Parathyroid adenoma (tissue), 2 donors: ENCODE measurements at regions not wholly inside any gene's neighbourhood (a gene's known extent, or its start where the extent isn't known, plus 50 kb on each side); places are given as distances from the start of the nearest gene placed in this dataset.

ENCODE experiments used
- H2AFZ ChIP-seq: fragments of 300-600 bp; sonication (generic); one replicate; pipeline ENCODE4 v1.7.0; 2017; ENCODE audit warnings: antibody characterized with exemption, mild to moderate bottlenecking
- H3K27ac ChIP-seq: fragments of 300-600 bp; sonication (generic); one replicate; pipeline ENCODE4 v1.7.0; 2017
- H3K27me3 ChIP-seq: fragments of 300-600 bp; sonication (generic); one replicate; pipeline ENCODE4 v1.7.0; 2017; ENCODE audit warnings: low read length; ENCODE audit not compliant: control insufficient read depth, insufficient read depth
- H3K36me3 ChIP-seq: fragments of 300-600 bp; sonication (generic); one replicate; pipeline ENCODE4 v1.7.0; 2017; ENCODE audit warnings: low read length; ENCODE audit not compliant: control insufficient read depth, insufficient read depth
- H3K4me1 ChIP-seq: fragments of 300-600 bp; sonication (generic); one replicate; pipeline ENCODE4 v1.7.0; 2017; ENCODE audit warnings: control low read depth
- H3K4me2 ChIP-seq: fragments of 300-600 bp; sonication (generic); one replicate; pipeline ENCODE4 v1.7.0; 2017; ENCODE audit warnings: low read length
- H3K4me3 ChIP-seq: fragments of 300-600 bp; sonication (generic); one replicate; pipeline ENCODE4 v1.7.0; 2017; ENCODE audit warnings: low read depth, low read length
- H3K79me2 ChIP-seq: fragments of 300-600 bp; sonication (generic); one replicate; pipeline ENCODE4 v1.7.0; 2017; ENCODE audit warnings: control low read depth
- H3K9ac ChIP-seq: fragments of 300-600 bp; sonication (generic); one replicate; pipeline ENCODE4 v1.7.0; 2017; ENCODE audit warnings: mild to moderate bottlenecking
- H3K9me3 ChIP-seq: fragments of 300-600 bp; sonication (generic); one replicate; pipeline ENCODE4 v1.7.0; 2017; ENCODE audit warnings: low read length; ENCODE audit not compliant: control insufficient read depth
- TF ChIP-seq, protein P1 (sequence below): fragments of 300-600 bp; sonication (generic); IDR thresholded peaks from one replicate; pipeline ENCODE4 v1.7.0; 2017; ENCODE audit warnings: antibody characterized with exemption, mild to moderate bottlenecking
- donor health status: primary hyperparathyroidism.

DNA sequence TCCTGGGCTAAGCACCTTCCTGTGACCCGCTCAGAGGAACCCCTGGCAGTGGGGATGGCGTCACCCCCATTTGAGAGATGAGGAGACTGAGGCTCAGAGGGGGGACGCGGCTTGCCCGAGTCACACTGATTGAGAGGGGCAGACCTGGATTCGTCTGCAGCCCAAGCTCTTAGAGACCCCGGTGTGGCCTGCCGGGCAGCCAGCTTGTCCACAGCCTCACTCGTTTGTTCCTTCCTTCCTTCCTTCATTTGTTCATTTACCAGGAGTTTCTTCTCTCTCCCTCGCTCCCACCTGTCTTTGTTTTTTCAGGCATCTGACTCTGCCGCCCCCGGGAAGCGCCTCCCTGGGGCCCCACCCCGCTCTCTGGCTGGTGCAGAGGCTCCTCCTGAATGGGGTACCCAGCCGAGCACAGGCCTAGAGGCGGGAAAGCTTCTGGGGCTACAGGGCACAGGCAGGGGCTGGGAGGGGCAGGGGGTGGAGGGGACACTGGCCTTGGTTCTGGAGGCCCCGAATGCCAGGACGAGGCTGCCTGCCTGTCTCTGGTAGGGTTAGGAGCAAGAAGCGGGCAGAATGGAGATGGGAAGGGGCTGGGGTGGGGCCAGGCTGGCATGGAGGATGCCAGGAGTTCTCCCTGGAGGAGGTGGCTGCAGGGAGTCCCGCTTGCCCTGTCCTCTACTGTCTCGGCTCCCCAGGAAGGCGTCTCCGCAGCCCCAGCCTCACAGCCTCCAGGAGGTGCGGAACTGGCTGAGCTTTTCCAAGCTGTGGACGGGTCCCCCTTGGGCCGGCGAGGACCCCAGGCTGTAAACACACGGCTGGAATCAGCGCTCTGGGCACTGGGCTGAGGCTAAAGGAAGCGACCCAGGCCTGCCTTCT lies 91.6 kb downstream of the UNCX start:
- Histone ChIP-seq H3K79me2 (no peaks in the 10 kb centered on the region), H3K4me1 (no peaks in the 10 kb centered on the region), H3K36me3 (no peaks in the 10 kb centered on the region), H3K4me2 (no peak overlapping the region), H3K27me3 (no peaks in the 10 kb centered on the region), H3K27ac (no peak overlapping the region), H2AFZ (no peak overlapping the region), H3K9ac (no peak overlapping the region), H3K9me3 (no peaks in the 10 kb centered on the region), H3K4me3 (no peak overlapping the region)
- TF ChIP-seq, protein P1, sequence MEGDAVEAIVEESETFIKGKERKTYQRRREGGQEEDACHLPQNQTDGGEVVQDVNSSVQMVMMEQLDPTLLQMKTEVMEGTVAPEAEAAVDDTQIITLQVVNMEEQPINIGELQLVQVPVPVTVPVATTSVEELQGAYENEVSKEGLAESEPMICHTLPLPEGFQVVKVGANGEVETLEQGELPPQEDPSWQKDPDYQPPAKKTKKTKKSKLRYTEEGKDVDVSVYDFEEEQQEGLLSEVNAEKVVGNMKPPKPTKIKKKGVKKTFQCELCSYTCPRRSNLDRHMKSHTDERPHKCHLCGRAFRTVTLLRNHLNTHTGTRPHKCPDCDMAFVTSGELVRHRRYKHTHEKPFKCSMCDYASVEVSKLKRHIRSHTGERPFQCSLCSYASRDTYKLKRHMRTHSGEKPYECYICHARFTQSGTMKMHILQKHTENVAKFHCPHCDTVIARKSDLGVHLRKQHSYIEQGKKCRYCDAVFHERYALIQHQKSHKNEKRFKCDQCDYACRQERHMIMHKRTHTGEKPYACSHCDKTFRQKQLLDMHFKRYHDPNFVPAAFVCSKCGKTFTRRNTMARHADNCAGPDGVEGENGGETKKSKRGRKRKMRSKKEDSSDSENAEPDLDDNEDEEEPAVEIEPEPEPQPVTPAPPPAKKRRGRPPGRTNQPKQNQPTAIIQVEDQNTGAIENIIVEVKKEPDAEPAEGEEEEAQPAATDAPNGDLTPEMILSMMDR, result no peak

DNA sequence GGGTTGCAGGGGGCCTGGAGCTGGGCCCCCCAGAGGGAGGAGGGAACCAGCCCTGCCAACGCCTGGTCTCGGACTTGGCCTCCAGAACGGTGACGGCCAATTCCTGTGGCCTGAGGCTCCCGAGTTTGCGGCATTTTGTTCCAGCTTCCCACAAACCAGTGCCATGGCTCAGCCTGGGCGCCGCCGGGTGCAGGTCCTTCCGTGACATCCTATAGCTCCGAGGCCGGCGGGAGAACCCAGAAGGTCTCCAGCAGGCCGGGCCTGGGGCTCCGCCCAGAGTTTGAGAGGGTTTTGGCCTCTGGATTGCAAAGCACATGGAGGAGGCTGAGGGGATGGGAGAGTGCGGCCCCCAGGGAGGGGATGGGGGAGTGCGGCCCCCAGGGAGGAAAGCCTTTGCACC lies 92.6 kb downstream of the UNCX start:
- Histone ChIP-seq H3K27ac (no peak overlapping the region), H3K4me3 (no peak overlapping the region), H3K9me3 (no peaks in the 10 kb centered on the region), H3K36me3 (no peaks in the 10 kb centered on the region), H3K4me1 (no peaks in the 10 kb centered on the region), H3K9ac (no peak overlapping the region), H3K79me2 (no peaks in the 10 kb centered on the region), H2AFZ (no peak overlapping the region), H3K27me3 (no peaks in the 10 kb centered on the region), H3K4me2 (no peak overlapping the region)
- TF ChIP-seq, protein P1, result no peak

DNA sequence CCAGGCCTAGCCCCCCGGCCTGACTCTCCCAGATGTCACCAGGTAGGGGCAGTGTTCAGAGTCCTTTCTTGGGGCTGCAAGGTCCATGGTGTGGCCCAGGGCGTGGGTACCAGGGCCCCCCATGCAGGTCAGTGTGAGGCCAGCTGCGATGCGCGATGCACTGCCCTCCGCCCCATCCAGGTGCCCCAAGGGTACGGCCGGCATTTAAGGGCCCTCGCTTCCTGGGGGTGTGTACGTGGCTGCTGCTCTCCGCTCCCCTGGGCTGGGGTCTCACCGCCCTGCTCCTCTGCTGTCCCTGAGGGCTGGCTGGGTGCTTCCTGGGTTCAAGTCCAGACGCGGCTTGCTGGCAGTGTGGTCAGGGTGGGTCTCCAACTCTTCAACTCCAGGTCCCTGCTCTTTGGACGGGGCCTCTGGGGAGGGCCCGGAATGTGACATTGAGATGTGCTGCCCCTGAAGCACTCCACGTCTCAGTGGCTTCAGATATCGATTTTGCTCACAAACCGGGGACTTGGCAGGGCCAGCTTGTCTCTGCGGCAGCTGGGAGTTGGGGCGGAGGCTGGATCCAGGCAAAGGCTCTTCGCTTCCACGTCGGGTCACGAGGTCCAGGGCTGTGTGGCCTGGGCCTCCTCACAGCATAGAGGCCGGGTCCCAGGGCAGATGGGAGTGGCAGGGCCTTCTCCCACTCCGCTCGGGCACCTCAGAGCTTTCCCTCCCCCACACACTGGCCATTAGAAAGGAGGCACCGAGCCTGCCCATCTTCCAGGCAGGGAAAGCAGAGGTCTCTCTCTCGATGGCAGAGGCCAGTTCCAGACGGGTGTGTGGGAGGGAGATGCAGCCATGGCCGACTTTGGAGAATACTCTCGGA lies 93.2 kb downstream of the UNCX start:
- no peak overlapping the region for H3K4me2 ChIP-seq
- no peaks in the 10 kb centered on the region for H3K36me3 ChIP-seq
- TF ChIP-seq, protein P1, result no peak
- no peaks in the 10 kb centered on the region for H3K79me2 ChIP-seq
- no peak overlapping the region for H3K9ac ChIP-seq
- no peak overlapping the region for H3K4me3 ChIP-seq
- no peak overlapping the region for H3K27ac ChIP-seq
- H3K9me3 ChIP-seq, result no peaks in the 10 kb centered on the region
- no peak overlapping the region for H2AFZ ChIP-seq
- no peaks in the 10 kb centered on the region for H3K4me1 ChIP-seq
- H3K27me3 ChIP-seq, result no peaks in the 10 kb centered on the region

DNA sequence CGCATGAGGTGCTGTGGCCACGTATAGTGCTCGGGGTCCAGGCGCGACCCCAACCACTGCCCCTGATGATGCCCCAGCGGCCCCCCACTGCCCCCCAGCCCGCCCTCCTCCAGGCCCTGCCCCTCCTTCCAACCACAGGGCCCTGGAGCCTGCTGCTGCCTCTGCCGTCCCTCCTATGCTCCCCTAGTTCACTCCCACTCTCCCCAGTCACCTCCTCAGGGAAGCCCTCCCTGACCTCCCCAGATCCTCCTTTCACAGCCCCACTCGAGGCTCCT lies 93.8 kb downstream of the UNCX start:
- Histone ChIP-seq H3K9me3 (no peaks in the 10 kb centered on the region), H3K27me3 (no peaks in the 10 kb centered on the region), H3K27ac (no peak overlapping the region)

More for the DNA sequence above, 93.8 kb downstream of the UNCX start:
- H3K79me2 ChIP-seq, result no peaks in the 10 kb centered on the region
- H3K4me1 ChIP-seq, result no peaks in the 10 kb centered on the region
- no peaks in the 10 kb centered on the region for H3K36me3 ChIP-seq
- no peak overlapping the region for H3K4me3 ChIP-seq
- TF ChIP-seq, protein P1, result no peak
- H3K9ac ChIP-seq, result no peak overlapping the region
- no peak overlapping the region for H3K4me2 ChIP-seq
- H2AFZ ChIP-seq, result no peak overlapping the region
